HG03565 (cell line): ENCODE measurements at regions not wholly inside any gene's neighbourhood (a gene's known extent, or its start where the extent isn't known, plus 50 kb on each side); places are given as distances from the start of the nearest gene placed in this dataset.

ENCODE experiments used
- ATAC-seq: cut with Tn5 transposase; IDR thresholded peaks from one replicate; pipeline ENCODE4 v1.9.1; 2021; ENCODE audit warnings: mild to moderate bottlenecking, moderate library complexity; ENCODE audit not compliant: unreplicated experiment

GRCh38 chr1:229075716-229076115 is 195.2 kb upstream of the RAB4A start:
- ATAC-seq, result no peak

GRCh38 chr1:229076195-229076594 is 194.7 kb upstream of the RAB4A start:
- ATAC-seq, result no peak

GRCh38 chr1:229079016-229079595 is 191.8 kb upstream of the RAB4A start:
- no peak for ATAC-seq

GRCh38 chr1:229080361-229080760 is 190.6 kb upstream of the RAB4A start:
- no peak for ATAC-seq

GRCh38 chr1:229085291-229085690 is 185.6 kb upstream of the RAB4A start:
- ATAC-seq, result no peak

- no peak for ATAC-seq
Observed at GRCh38 chr1:229086091-229086490, 184.8 kb upstream of the RAB4A start.

GRCh38 chr1:229086686-229087085 is 184.2 kb upstream of the RAB4A start:
- ATAC-seq, result no peak

GRCh38 chr1:229087339-229087738 is 183.6 kb upstream of the RAB4A start:
- no peak for ATAC-seq

- no peak for ATAC-seq
Observed at GRCh38 chr1:229087906-229088305, 183.0 kb upstream of the RAB4A start.

- no peak for ATAC-seq
Observed at GRCh38 chr1:229088711-229089110, 182.2 kb upstream of the RAB4A start.

GRCh38 chr1:229089586-229090208 is 181.2 kb upstream of the RAB4A start:
- no peak for ATAC-seq

- no peak for ATAC-seq
Observed at GRCh38 chr1:229091721-229092136, 179.2 kb upstream of the RAB4A start.

GRCh38 chr1:229092377-229093237 is 178.3 kb upstream of the RAB4A start:
- no peak for ATAC-seq

- no peak for ATAC-seq
Observed at GRCh38 chr1:229093238-229093540, 177.7 kb upstream of the RAB4A start.

- no peak for ATAC-seq
Observed at GRCh38 chr1:229093609-229094336, 177.1 kb upstream of the RAB4A start.

- ATAC-seq, result no peak
Observed at GRCh38 chr1:229094476-229095311, 176.2 kb upstream of the RAB4A start.

GRCh38 chr1:229095325-229095724 is 175.6 kb upstream of the RAB4A start:
- ATAC-seq, result no peak

- ATAC-seq, result no peak
Observed at GRCh38 chr1:229097356-229097755, 173.6 kb upstream of the RAB4A start.

GRCh38 chr1:229098361-229098760 is 172.6 kb upstream of the RAB4A start:
- no peak for ATAC-seq

GRCh38 chr1:229098903-229099578 is 171.9 kb upstream of the RAB4A start:
- ATAC-seq, result no peak
